ENCODE measurements at regions not wholly inside any gene's neighbourhood (a gene's known extent, or its start where the extent isn't known, plus 50 kb on each side); places are given as distances from the start of the nearest gene placed in this dataset.
"Not testable (repeated sequence)": the region's sequence is repeated elsewhere in the genome, so short reads cannot be mapped to it uniquely, and the experiment has no call there.

GRCh38 chr5:124538931-124539330 is 207.5 kb downstream of the ZNF608 start:
- DNase-seq = no peak

GRCh38 chr5:124538191-124538590 is 208.2 kb downstream of the ZNF608 start:
- DNase-seq = no peak

GRCh38 chr5:124537522-124537921 is 208.9 kb downstream of the ZNF608 start:
- no peak for DNase-seq

- no peak for DNase-seq
Observed at GRCh38 chr5:124537107-124537506, 209.3 kb downstream of the ZNF608 start.

- DNase-seq = no peak
Observed at GRCh38 chr5:124536333-124536732, 210.1 kb downstream of the ZNF608 start.

GRCh38 chr5:124530916-124531315 is 215.5 kb downstream of the ZNF608 start:
- no peak for DNase-seq

GRCh38 chr5:124528838-124529237 is 217.6 kb downstream of the ZNF608 start:
- DNase-seq = no peak

GRCh38 chr5:124527220-124527991 is 219.0 kb downstream of the ZNF608 start:
- DNase-seq = no peak

- DNase-seq = not testable (repeated sequence)
Observed at GRCh38 chr5:124526079-124526478, 220.4 kb downstream of the ZNF608 start.

- DNase-seq = no peak
Observed at GRCh38 chr5:124524552-124525232, 221.7 kb downstream of the ZNF608 start.

GRCh38 chr5:124523897-124524296 is 222.5 kb downstream of the ZNF608 start:
- DNase-seq = no peak

GRCh38 chr5:124522992-124523391 is 223.4 kb downstream of the ZNF608 start:
- DNase-seq = no peak

GRCh38 chr5:124521461-124522230 is 224.8 kb downstream of the ZNF608 start:
- no peak for DNase-seq

GRCh38 chr5:124519396-124519795 is 227.0 kb downstream of the ZNF608 start:
- no peak for DNase-seq

GRCh38 chr5:124516567-124516966 is 229.9 kb downstream of the ZNF608 start:
- DNase-seq = no peak

GRCh38 chr5:124515497-124516245 is 230.8 kb downstream of the ZNF608 start:
- no peak for DNase-seq

- DNase-seq = no peak
Observed at GRCh38 chr5:124514956-124515355, 231.5 kb downstream of the ZNF608 start.

- DNase-seq = no peak
Observed at GRCh38 chr5:124512952-124513632, 233.3 kb downstream of the ZNF608 start.

GRCh38 chr5:124512236-124512635 is 234.2 kb downstream of the ZNF608 start:
- no peak for DNase-seq

GRCh38 chr5:124511791-124512190 is 234.6 kb downstream of the ZNF608 start:
- DNase-seq = no peak

- DNase-seq = no peak
Observed at GRCh38 chr5:124507688-124508087, 238.8 kb downstream of the ZNF608 start.

Data from activated gamma-delta T cell treated with Interleukin-2 at 50 U/mL for 16 hours (primary cell).